Right atrium auricular region (tissue), 2 donors: ENCODE measurements at regions not wholly inside any gene's neighbourhood (a gene's known extent, or its start where the extent isn't known, plus 50 kb on each side); places are given as distances from the start of the nearest gene placed in this dataset.
"Not testable (repeated sequence)": the region's sequence is repeated elsewhere in the genome, so short reads cannot be mapped to it uniquely, and the experiment has no call there.

Experiments
- DNase-seq: peaks from one replicate; pipeline ENCODE4 v3.0.0-alpha.2; 2019; ENCODE audit warnings: low spot score
- H3K27ac ChIP-seq, 2 donors: fragments of 200-600 bp; sonication (generic); 1 replicate in 1 of 2; 2 replicates in 1 of 2; pipeline ENCODE4 v1.5.1; 2016 to 2019
- H3K27me3 ChIP-seq, 2 donors: fragments of 200-600 bp; sonication (generic); one replicate each; pipeline versions ENCODE4 v1.5.1 to v1.6.0; 2017 to 2019
- H3K36me3 ChIP-seq: fragments of 200-600 bp; sonication (generic); one replicate; pipeline ENCODE4 v1.5.1; 2016
- H3K4me1 ChIP-seq, 2 donors: fragments of 200-600 bp; sonication (generic); one replicate each; pipeline versions ENCODE4 v1.5.1 to v1.6.0; 2017 to 2019
- H3K4me3 ChIP-seq, 2 donors: fragments of 200-600 bp; sonication (generic); 1 replicate in 1 of 2; 2 replicates in 1 of 2; pipeline ENCODE4 v1.5.1; 2017 to 2019; ENCODE audit warnings: mild to moderate bottlenecking in 1 of 2, moderate library complexity in 1 of 2
- H3K9me3 ChIP-seq, 2 donors: fragments of 200-600 bp; sonication (generic); one replicate each; pipeline ENCODE4 v1.5.1; 2019
- CTCF ChIP-seq, 2 donors: fragments of 200-600 bp; sonication (generic); IDR thresholded peaks; one replicate each; pipeline ENCODE4 v1.5.1; 2019; ENCODE audit warnings: antibody characterized with exemption in 2 of 2

GRCh38 chr12:83932011-83932410, 980.6 kb downstream of the SLC6A15 start:
- Histone ChIP-seq H3K4me3 (no peak overlapping the region), H3K36me3 (no peaks in the 10 kb centered on the region), H3K4me1 (no peaks in the 10 kb centered on the region), H3K9me3 (peaks cover 0 to 13% of the 10 kb centered on the region in 2 donors), H3K27ac (no peak overlapping the region), H3K27me3 (no peaks in the 10 kb centered on the region)
- no peak for TF ChIP-seq CTCF (IDR thresholded peaks at IDR 0.05)
- DNase-seq, result no peak

GRCh38 chr12:83931451-83931850, 981.1 kb downstream of the SLC6A15 start:
- H3K36me3 ChIP-seq, result no peaks in the 10 kb centered on the region

GRCh38 chr12:83929792-83930191, 982.8 kb downstream of the SLC6A15 start:
- not testable (repeated sequence) for H3K36me3 ChIP-seq, H3K4me1 ChIP-seq, DNase-seq, H3K4me3 ChIP-seq, H3K27ac ChIP-seq, H3K27me3 ChIP-seq
- H3K9me3 ChIP-seq, result peaks cover 0 to 13% of the 10 kb centered on the region in 2 donors

More at GRCh38 chr12:83931451-83931850, 981.1 kb downstream of the SLC6A15 start:
- no peak for DNase-seq
- Histone ChIP-seq H3K27ac (no peak overlapping the region), H3K4me1 (no peaks in the 10 kb centered on the region), H3K9me3 (peaks cover 0 to 13% of the 10 kb centered on the region in 2 donors), H3K27me3 (no peaks in the 10 kb centered on the region), H3K4me3 (no peak overlapping the region)
- TF ChIP-seq CTCF (IDR thresholded peaks at IDR 0.05), result no peak

GRCh38 chr12:83920821-83921547, 991.6 kb downstream of the SLC6A15 start:
- no peaks in the 10 kb centered on the region for H3K27me3 ChIP-seq
- no peaks in the 10 kb centered on the region for H3K9me3 ChIP-seq
- DNase-seq, result no peak
- no peaks in the 10 kb centered on the region for H3K4me1 ChIP-seq
- TF ChIP-seq CTCF (IDR thresholded peaks at IDR 0.05), result no peak
- no peak overlapping the region for H3K4me3 ChIP-seq
- H3K27ac ChIP-seq, result no peak overlapping the region
- no peaks in the 10 kb centered on the region for H3K36me3 ChIP-seq

GRCh38 chr12:83919081-83919480, 993.5 kb downstream of the SLC6A15 start:
- Histone ChIP-seq H3K27ac (no peak overlapping the region), H3K27me3 (no peaks in the 10 kb centered on the region), H3K4me3 (no peak overlapping the region), H3K36me3 (no peaks in the 10 kb centered on the region), H3K9me3 (no peaks in the 10 kb centered on the region), H3K4me1 (no peaks in the 10 kb centered on the region)
- no peak for TF ChIP-seq CTCF (IDR thresholded peaks at IDR 0.05)
- DNase-seq, result no peak

GRCh38 chr12:83904175-83904574, 1008.4 kb downstream of the SLC6A15 start:
- no peak overlapping the region for H3K27ac ChIP-seq
- no peaks in the 10 kb centered on the region for H3K36me3 ChIP-seq
- H3K4me1 ChIP-seq, result no peaks in the 10 kb centered on the region
- TF ChIP-seq CTCF (IDR thresholded peaks at IDR 0.05), result no peak
- H3K4me3 ChIP-seq, result no peak overlapping the region
- H3K27me3 ChIP-seq, result no peaks in the 10 kb centered on the region
- H3K9me3 ChIP-seq, result no peaks in the 10 kb centered on the region
- no peak for DNase-seq
